HL-60 (cell line): ENCODE measurements at regions not wholly inside any gene's neighbourhood (a gene's known extent, or its start where the extent isn't known, plus 50 kb on each side); places are given as distances from the start of the nearest gene placed in this dataset.

ENCODE experiments used
- DNase-seq, 2 experiments: peaks; one replicate each; pipeline ENCODE4 v3.0.0-alpha.2; 2010 to 2020; ENCODE audit warnings: low read depth in 1 of 2, low spot score in 1 of 2
- H3K27ac ChIP-seq: fragments of 250-450 bp; sonication (Bioruptor Pico); replicated peaks from 2 replicates; pipeline ENCODE4 v1.5.1; 2020; ENCODE audit warnings: mild to moderate bottlenecking, moderate library complexity
- H3K27me3 ChIP-seq: fragments of 250-450 bp; sonication (Bioruptor Pico); 2 replicates; pipeline ENCODE4 v1.5.1; 2021; ENCODE audit warnings: mild to moderate bottlenecking, moderate library complexity; ENCODE audit not compliant: insufficient read depth, poor library complexity, severe bottlenecking
- H3K4me3 ChIP-seq: replicated peaks from 2 replicates; pipeline ENCODE4 v1.5.1; 2011; ENCODE audit warnings: mild to moderate bottlenecking, control low read depth, low read length; ENCODE audit not compliant: insufficient read depth
- CTCF ChIP-seq: IDR thresholded peaks from one replicate; pipeline ENCODE4 v1.5.1; 2011; ENCODE audit warnings: low read length, control low read depth, inconsistent platforms; ENCODE audit not compliant: insufficient read depth
- GABPA ChIP-seq: IDR thresholded peaks from 2 replicates; pipeline ENCODE4 v1.6.1; 2012; ENCODE audit warnings: low read depth
- POLR2AphosphoS5 ChIP-seq: IDR thresholded peaks from 2 replicates; pipeline ENCODE4 v1.6.1; 2012; ENCODE audit warnings: low read depth
- REST ChIP-seq: IDR thresholded peaks from 2 replicates; pipeline ENCODE4 v1.6.1; 2012; ENCODE audit warnings: low read depth; ENCODE audit not compliant: insufficient replicate concordance
- SPI1 ChIP-seq: IDR thresholded peaks from 2 replicates; pipeline ENCODE4 v1.6.1; 2012; ENCODE audit warnings: low read depth, mild to moderate bottlenecking, borderline replicate concordance

GRCh38 chr13:65642301-65642700 is 1587.8 kb downstream of the PCDH9 start:
- DNase-seq = no peak
- Histone ChIP-seq H3K4me3 (no peak overlapping the region), H3K27ac (no peak overlapping the region), H3K27me3 (no peaks in the 10 kb centered on the region)
- TF ChIP-seq CTCF = no peak
- TF ChIP-seq REST = no peak
- TF ChIP-seq SPI1 = no peak
- TF ChIP-seq POLR2AphosphoS5 = no peak
- TF ChIP-seq GABPA = no peak

- H3K4me3 ChIP-seq = no peak overlapping the region
- TF ChIP-seq CTCF (peak; percentile 38), GABPA (no peak), REST (no peak)
- H3K27ac ChIP-seq = no peak overlapping the region
- H3K27me3 ChIP-seq = no peaks in the 10 kb centered on the region
- peak in 1 of 2 experiments; percentile 26 for DNase-seq
Measured at GRCh38 chr13:65638572-65639168, 1591.5 kb downstream of the PCDH9 start.

GRCh38 chr13:65633806-65634205 is 1596.3 kb downstream of the PCDH9 start:
- no peak overlapping the region for H3K27ac ChIP-seq
- H3K4me3 ChIP-seq = no peak overlapping the region
- no peaks in the 10 kb centered on the region for H3K27me3 ChIP-seq
- no peak for TF ChIP-seq POLR2AphosphoS5
- no peak for TF ChIP-seq SPI1
- no peak for TF ChIP-seq REST
- TF ChIP-seq CTCF = no peak
- no peak for TF ChIP-seq GABPA
- no peak for DNase-seq
